GM12875 (cell line): ENCODE measurements at regions not wholly inside any gene's neighbourhood (a gene's known extent, or its start where the extent isn't known, plus 50 kb on each side); places are given as distances from the start of the nearest gene placed in this dataset.

ENCODE experiments used
- H3K4me3 ChIP-seq: one replicate; pipeline ENCODE4 v1.5.1; 2011; ENCODE audit warnings: low read depth, low read length, control low read depth
- CTCF ChIP-seq: IDR thresholded peaks from 2 replicates; pipeline ENCODE4 v1.5.1; 2011; ENCODE audit warnings: low read depth, mild to moderate bottlenecking, control low read depth, inconsistent platforms, low read length, moderate library complexity, borderline replicate concordance; ENCODE audit not compliant: insufficient read depth

GRCh38 chr9:82115331-82115730 lies 126.8 kb downstream of the SPATA31D1 start:
- H3K4me3 ChIP-seq, result no peak overlapping the region
- TF ChIP-seq CTCF, result no peak

GRCh38 chr9:82115900-82116299 lies 127.3 kb downstream of the SPATA31D1 start:
- no peak for TF ChIP-seq CTCF
- no peak overlapping the region for H3K4me3 ChIP-seq

- no peak for TF ChIP-seq CTCF
- no peak overlapping the region for H3K4me3 ChIP-seq
Observed at GRCh38 chr9:82116556-82116955, 128.0 kb downstream of the SPATA31D1 start.

DNA sequence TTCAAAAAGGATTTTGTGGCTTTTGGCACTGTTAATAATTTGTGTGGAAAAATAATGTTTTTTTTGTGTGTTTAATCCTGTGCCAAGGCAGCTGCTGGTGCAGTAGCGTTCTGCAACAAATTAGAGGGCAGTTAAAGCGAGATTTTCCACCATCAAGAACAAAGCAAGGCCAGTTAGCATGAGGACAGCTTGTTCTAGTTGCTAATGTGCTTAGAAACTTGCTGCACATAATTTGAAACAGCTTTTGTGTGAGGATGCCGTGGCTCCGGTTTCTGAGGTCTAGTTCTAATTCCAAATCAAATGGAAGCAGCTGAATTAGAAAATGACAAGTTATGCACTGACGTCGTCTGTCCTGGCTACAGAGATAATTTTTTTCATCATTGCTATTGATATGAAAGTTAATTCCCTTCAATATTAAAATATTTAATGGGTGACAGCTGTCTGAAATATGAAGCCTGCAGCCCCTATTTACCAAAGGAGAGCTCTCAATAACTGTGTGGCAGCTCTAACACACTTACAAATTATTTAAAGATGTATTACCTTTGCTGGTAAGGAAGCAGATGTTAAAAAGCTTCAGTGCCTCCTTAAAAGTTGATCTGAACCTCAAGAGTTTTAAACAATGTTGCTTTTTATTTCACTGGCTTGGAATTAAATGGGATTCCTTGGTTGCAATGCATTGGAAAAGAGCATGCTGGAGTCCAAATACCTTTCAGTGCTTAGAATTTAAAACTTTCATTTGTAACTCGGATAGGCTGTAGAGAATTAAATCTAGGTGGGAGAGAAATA lies 128.6 kb downstream of the SPATA31D1 start:
- H3K4me3 ChIP-seq, result no peak overlapping the region
- TF ChIP-seq CTCF, result no peak

DNA sequence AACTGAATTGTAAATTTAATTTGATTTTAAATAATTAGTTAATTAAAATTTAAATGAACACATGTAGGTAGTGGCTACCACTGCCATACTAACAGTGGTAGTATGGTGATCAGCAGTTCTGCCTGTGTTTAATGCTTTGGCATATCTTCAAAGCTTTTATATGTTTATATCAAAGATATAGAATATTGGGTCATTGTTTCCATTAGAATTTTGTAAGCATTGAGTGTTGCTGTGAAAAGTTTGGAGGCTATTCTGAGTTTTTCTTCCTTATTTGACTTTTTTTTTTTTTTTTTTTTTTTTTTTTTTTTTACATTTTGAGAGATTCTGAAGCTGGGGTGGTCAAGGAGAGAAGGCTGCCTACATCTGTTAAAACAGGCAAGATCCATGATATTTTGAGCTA lies 134.2 kb downstream of the SPATA31D1 start:
- H3K4me3 ChIP-seq, result no peak overlapping the region

DNA sequence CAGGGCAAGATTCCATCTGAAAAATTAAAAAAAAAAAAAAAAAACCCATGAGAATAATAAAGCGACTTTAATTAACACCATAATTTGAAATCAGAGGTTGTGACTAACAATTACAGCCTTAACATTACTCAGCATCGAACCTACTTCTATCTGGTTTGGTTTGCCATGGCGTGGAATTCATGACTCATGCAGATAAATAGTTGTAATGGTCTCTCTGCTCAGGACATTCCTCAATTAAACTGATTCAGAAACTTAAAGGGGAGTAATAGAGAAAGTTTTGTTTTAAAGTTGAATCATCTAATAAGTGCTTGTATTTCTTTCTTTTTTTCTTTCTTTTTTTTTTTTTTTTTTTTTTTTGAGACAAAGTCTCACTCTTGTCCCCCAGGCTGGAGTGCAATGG lies 135.5 kb downstream of the SPATA31D1 start:
- H3K4me3 ChIP-seq, result no peak overlapping the region
- TF ChIP-seq CTCF, result no peak

More for the DNA sequence above, 134.2 kb downstream of the SPATA31D1 start:
- no peak for TF ChIP-seq CTCF

GRCh38 chr9:82126256-82126655 lies 137.7 kb downstream of the SPATA31D1 start:
- H3K4me3 ChIP-seq, result no peak overlapping the region
- TF ChIP-seq CTCF, result no peak
